ENCODE measurements at regions not wholly inside any gene's neighbourhood (a gene's known extent, or its start where the extent isn't known, plus 50 kb on each side); places are given as distances from the start of the nearest gene placed in this dataset.
A peak's percentile ranks its signal among the peaks of the same experiment; 100 is the strongest.
"Not testable (repeated sequence)": the region's sequence is repeated elsewhere in the genome, so short reads cannot be mapped to it uniquely, and the experiment has no call there.

DNA sequence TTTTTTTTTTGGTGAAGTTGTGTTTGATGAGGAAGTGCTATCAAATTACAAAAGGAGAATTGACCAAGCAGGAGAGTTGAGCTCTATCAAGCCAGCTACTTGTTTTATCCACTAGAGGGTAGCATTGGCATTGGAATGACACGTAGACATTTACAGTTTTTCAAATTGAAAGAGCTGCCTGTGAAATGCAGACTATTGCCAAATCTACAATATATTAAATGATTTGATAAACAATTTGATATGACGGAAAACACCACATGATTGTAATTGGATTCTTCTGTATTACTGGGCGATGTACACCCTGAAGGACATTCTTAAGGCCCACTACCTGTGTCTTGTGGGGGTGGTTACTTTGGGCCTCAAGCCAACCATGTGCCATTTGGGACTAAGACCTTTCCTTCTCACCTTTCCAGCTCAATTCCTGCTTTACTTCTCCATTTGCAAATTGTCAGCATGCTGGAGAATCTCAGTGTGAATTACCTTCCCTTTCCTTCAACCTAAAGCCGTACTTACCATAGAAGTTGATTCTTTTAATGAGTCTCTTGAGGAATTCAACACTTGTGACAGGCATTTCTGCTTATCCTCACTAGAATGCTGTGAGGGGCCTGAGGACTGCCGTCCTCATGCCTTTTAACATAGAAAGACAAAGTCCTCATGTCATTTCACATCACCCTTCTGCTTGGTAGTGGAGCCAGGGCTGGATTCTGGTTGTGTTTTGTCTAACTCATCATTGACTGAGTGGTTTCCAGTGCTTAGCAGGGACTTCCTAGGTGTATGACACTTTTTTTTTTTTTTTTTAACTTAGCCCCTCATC, 134.8 kb upstream of the THUMPD2 start:
- no peaks in the 10 kb centered on the region for H3K9me3 ChIP-seq
- DNase-seq (ENCODE audit: low spot score in 2 of 2): peak; percentile 33 to 82
- H3K36me3 ChIP-seq (replicated peaks): no peaks in the 10 kb centered on the region
- in situ Hi-C loops (cut with MboI; ENCODE audit: low sequenced_read_pairs): loop anchor here (25.0 kb wide), 2 partner anchors 648 to 1873 kb away; no protein-coding TSS in a partner anchor
- H3K27me3 ChIP-seq (ENCODE audit: low read depth): no peaks in the 10 kb centered on the region
- peaks cover 12% of the 10 kb centered on the region for H3K4me1 ChIP-seq
- no peak overlapping the region for H3K4me3 ChIP-seq

DNA sequence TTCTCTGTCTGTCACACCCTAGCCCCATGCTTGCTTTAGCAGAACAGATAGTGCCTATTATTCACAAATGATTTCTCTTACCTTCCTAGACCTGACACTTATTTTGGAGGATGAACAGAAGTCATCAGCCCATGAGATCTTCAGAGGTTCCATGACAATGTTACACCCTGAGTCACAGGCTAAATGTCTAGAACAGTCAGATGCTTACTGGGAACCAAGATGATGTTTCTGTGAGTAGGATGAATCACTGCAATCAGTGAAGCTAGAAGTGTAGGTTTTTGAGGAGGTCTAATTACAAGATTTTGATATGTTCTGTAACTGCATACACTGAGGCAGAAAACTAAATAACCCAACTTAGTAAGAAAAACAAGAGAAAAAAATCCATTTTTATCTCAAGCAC, 123.0 kb upstream of the THUMPD2 start:
- Histone ChIP-seq H3K4me1 (no peaks in the 10 kb centered on the region), H3K27me3 (ENCODE audit: low read depth) (no peaks in the 10 kb centered on the region), H3K4me3 (no peak overlapping the region), H3K9me3 (no peaks in the 10 kb centered on the region), H3K36me3 (replicated peaks) (no peaks in the 10 kb centered on the region)
- in situ Hi-C loops (cut with MboI; ENCODE audit: low sequenced_read_pairs): loop anchor here (25.0 kb wide), 2 partner anchors 660 to 1885 kb away; no protein-coding TSS in a partner anchor
- no peak for DNase-seq (ENCODE audit: low spot score in 2 of 2)

DNA sequence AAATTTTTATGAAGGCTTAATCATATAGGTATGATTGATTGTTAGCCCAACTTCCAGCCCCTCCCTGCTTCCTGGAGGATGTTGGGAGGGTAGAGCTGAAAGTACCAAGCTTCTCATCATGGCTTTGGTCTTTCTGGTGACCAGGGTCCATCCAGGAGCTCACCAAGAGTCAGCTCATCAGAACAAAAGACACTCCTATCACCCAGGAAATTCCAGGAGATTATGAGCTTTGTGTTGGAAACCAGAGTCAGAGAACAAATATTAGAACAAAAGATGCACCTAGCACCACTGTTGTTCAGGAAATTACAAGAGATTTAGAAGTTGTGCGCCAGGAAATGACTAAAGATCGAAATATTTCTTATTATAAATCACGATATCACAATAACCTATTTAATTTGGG, 119.9 kb upstream of the THUMPD2 start:
- Histone ChIP-seq H3K27me3 (ENCODE audit: low read depth) (no peaks in the 10 kb centered on the region), H3K4me3 (no peak overlapping the region), H3K36me3 (replicated peaks) (no peaks in the 10 kb centered on the region), H3K4me1 (no peaks in the 10 kb centered on the region), H3K9me3 (no peaks in the 10 kb centered on the region)
- no peak for DNase-seq (ENCODE audit: low spot score in 2 of 2)
- in situ Hi-C loops (cut with MboI; ENCODE audit: low sequenced_read_pairs): no loop called here

DNA sequence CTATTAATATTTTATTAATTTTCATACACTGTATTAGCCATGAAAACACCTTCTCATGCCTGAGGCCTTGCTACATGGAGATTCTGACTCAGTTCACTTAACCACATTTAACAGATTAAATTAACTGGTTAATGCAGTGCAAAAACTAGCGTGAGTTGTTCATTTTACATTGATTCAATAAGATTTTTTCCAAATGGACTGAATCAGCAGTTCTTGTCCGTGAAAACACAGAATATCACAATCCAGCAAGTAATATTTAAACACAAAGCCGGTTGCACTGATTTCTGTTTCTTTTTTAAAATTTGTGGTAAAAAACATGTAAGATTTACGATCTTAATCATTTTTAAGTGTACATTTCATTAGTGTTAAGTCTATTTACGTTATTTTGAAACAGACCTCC, 118.2 kb upstream of the THUMPD2 start:
- Histone ChIP-seq H3K9me3 (no peaks in the 10 kb centered on the region), H3K4me1 (no peaks in the 10 kb centered on the region), H3K27me3 (ENCODE audit: low read depth) (no peaks in the 10 kb centered on the region), H3K4me3 (no peak overlapping the region), H3K36me3 (replicated peaks) (no peaks in the 10 kb centered on the region)
- no peak for DNase-seq (ENCODE audit: low spot score in 2 of 2)
- in situ Hi-C loops (cut with MboI; ENCODE audit: low sequenced_read_pairs): no loop called here

DNA sequence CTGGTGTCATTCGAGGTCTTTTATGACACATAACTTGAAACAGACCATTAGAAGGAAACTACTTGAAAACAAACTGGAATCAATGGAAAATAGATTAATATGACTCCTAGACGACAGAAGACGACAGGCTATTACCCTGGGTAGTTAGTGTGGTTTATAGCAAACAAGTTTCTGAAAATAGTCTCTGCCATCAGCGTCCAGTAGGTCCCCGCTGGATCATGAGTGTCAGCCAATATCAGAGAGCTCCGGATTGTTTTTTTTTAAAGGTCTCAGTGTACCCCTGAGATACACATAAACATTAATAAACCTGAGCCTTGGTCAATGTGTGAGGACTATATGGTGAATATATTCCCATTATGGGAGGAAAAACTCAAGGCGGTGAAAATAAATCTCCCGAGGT, 115.0 kb upstream of the THUMPD2 start:
- in situ Hi-C loops (cut with MboI; ENCODE audit: low sequenced_read_pairs): no loop called here
- DNase-seq (ENCODE audit: low spot score in 2 of 2): no peak
- Histone ChIP-seq H3K4me1 (no peaks in the 10 kb centered on the region), H3K27me3 (ENCODE audit: low read depth) (no peaks in the 10 kb centered on the region), H3K9me3 (no peaks in the 10 kb centered on the region), H3K4me3 (no peak overlapping the region), H3K36me3 (replicated peaks) (no peaks in the 10 kb centered on the region)

DNA sequence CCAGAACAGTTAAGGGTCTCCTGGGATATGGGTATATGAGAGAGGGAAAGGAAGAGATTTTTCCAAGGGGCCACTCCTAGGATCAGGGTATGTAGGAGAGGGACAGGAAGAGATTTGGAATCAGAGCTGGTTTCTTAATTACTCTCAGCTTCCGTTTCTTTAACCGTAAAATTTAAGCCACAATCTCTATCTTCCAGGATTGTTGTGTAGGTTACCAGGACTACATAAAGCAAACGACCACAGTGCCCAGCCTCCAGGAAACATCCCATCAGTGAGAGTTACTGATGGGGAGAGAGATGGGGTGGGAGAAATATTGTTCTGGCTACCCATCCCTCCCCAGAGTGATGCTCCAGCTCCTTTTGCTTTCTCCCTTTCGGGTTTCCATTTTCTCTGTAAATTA, 114.6 kb upstream of the THUMPD2 start:
- H3K4me1 ChIP-seq: no peaks in the 10 kb centered on the region
- in situ Hi-C loops (cut with MboI; ENCODE audit: low sequenced_read_pairs): no loop called here
- no peak overlapping the region for H3K4me3 ChIP-seq
- H3K36me3 ChIP-seq (replicated peaks): no peaks in the 10 kb centered on the region
- H3K27me3 ChIP-seq (ENCODE audit: low read depth): no peaks in the 10 kb centered on the region
- H3K9me3 ChIP-seq: no peaks in the 10 kb centered on the region
- no peak for DNase-seq (ENCODE audit: low spot score in 2 of 2)

DNA sequence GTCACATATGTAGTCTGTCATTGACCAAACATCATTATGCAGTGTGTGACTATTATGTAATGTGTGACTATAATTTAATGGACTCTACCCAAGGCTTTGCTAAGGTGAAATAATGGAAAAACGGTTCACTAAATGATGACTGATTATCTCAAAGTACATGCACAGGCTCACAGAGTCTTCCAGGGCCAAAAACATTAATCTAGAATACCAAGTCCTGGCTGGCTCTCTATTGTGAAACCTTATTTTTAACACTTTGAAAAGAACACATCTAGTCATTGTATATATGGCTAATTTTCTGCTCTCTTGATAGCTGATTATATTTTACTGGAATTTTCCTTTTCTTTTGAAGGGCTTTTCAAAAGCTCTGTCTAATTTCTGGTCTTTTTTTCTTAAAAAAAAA, 102.9 kb upstream of the THUMPD2 start:
- H3K9me3 ChIP-seq: no peaks in the 10 kb centered on the region; the same call in 1 of the 2 replicates
- no peaks in the 10 kb centered on the region for H3K4me1 ChIP-seq
- in situ Hi-C loops (cut with MboI; ENCODE audit: low sequenced_read_pairs): no loop called here
- no peaks in the 10 kb centered on the region for H3K36me3 ChIP-seq (replicated peaks)
- H3K4me3 ChIP-seq: no peak overlapping the region
- no peaks in the 10 kb centered on the region for H3K27me3 ChIP-seq (ENCODE audit: low read depth)
- no peak for DNase-seq (ENCODE audit: low spot score in 2 of 2)

DNA sequence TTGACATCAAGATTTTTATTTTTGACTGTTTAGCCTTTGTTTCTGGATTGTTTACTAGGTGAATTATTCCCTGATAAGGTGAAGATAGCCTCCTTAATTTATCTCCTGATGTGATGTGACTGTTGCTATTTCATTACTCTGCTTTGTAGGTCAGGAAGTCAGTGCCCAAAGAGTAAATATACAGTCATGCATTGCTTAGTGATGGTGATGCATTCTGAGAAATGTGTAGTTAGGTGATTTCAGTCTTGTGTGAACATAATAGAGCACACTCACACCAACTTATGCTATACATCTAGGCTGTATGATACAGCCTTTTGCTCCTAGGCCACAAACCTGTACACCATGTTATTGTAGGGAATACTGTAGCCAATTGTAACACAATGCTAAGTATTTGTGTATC, 102.4 kb upstream of the THUMPD2 start:
- Histone ChIP-seq H3K9me3 (no peaks in the 10 kb centered on the region; the same call in 1 of the 2 replicates), H3K4me3 (no peak overlapping the region), H3K4me1 (no peaks in the 10 kb centered on the region), H3K27me3 (ENCODE audit: low read depth) (no peaks in the 10 kb centered on the region), H3K36me3 (replicated peaks) (no peaks in the 10 kb centered on the region)
- DNase-seq (ENCODE audit: low spot score in 2 of 2): no peak
- in situ Hi-C loops (cut with MboI; ENCODE audit: low sequenced_read_pairs): no loop called here

DNA sequence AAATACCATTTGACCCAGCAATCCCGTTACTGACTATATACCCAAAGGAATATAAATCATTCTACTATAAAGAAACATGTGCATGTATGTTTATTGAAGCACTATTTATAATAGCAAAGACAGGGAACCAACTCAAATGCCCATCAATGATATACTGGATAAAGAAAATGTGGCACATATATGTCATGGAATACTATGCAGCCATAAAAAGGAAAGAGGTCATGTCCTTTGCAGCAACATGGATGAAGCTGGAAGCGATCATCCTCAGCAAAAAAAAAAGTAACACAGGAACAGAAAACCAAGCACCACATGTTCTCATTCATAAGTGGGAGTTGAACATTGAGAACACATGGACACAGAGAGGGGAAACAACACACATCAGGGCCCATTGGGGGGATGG, 99.9 kb upstream of the THUMPD2 start:
- in situ Hi-C loops (cut with MboI; ENCODE audit: low sequenced_read_pairs); H3K4me1 ChIP-seq; DNase-seq (ENCODE audit: low spot score in 2 of 2); H3K27me3 ChIP-seq (ENCODE audit: low read depth); H3K9me3 ChIP-seq; H3K36me3 ChIP-seq (replicated peaks); H3K4me3 ChIP-seq: not testable (repeated sequence)

DNA sequence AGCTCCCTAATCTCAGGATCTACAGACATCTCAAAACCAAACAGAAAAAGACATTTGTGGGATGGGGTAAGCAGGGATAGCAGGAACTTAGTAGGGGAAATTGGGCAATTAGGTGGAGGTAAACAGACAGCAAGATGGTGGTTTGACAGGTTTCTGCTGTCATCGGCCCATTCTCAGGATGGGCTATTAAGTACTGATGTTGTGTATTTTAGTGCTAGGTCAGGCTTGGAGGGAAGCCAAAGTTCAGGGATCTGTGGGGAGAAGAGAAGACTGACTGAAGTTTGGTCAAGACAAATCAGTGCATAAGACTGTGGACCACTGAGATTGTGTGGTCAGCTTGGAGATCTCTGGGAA, 96.8 kb upstream of the THUMPD2 start:
- Histone ChIP-seq H3K9me3 (no peaks in the 10 kb centered on the region; the same call in 1 of the 2 replicates), H3K36me3 (replicated peaks) (no peaks in the 10 kb centered on the region), H3K27me3 (ENCODE audit: low read depth) (no peaks in the 10 kb centered on the region), H3K4me1 (no peaks in the 10 kb centered on the region), H3K4me3 (no peak overlapping the region)
- in situ Hi-C loops (cut with MboI; ENCODE audit: low sequenced_read_pairs): no loop called here
- DNase-seq (ENCODE audit: low spot score in 2 of 2): no peak

DNA sequence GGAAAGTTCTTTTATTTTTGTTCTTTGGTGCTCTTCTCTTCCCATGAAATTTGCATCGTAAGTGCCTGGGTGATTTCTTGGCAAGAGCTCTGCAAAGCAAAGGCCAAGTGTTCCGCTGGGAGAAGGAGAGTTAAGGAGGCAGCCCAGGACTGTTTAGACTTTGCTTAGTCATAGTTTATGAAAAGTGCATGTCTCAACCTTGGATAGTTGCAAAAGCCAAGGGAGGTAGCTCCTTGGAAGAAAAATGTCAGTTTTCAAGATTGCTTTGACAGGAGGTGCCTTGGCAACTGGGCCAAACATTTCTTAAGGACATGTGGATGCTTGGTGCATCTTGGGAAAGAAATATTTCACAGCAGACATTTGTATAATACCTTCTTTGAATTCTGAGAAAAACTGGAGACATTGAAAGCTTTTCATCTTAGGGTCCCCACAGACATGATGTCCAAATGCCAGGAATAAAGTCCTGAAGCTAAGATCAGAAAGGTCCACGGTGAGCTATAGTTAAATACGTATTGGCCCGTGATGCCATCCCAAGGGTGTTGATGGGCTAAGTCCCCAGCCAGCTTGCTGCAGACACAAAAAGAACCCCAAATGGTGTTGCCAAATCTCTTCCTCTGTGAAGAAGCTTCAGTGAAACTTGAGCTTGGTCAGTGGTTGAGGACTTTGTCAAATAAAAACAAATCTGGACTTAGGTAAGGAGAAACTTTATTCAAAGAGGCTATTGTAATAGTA, 96.3 kb upstream of the THUMPD2 start:
- in situ Hi-C loops (cut with MboI; ENCODE audit: low sequenced_read_pairs): no loop called here
- Histone ChIP-seq H3K4me3 (no peak overlapping the region), H3K27me3 (ENCODE audit: low read depth) (no peaks in the 10 kb centered on the region), H3K4me1 (no peaks in the 10 kb centered on the region), H3K36me3 (replicated peaks) (no peaks in the 10 kb centered on the region), H3K9me3 (no peaks in the 10 kb centered on the region; the same call in 1 of the 2 replicates)
- no peak for DNase-seq (ENCODE audit: low spot score in 2 of 2)

DNA sequence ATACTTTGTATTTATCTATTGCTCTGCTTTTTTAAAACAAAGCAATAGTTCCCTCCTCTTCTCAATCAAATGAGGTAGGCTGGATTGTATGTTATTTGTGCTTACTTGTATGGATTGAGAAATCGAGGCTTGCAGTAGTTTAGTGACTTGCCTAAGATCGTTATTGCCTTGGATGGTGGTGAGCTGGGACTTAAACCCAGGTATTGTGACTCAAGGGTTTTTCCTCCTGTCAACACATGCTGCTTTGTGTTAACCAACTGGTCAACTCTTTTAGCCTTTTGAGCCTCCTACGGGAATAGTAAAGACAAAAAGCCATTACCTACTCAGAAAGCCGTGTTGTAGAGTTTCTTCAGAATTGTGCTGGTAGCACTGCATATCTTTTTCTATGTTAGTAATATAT, 95.2 kb upstream of the THUMPD2 start:
- H3K4me1 ChIP-seq: no peaks in the 10 kb centered on the region
- H3K27me3 ChIP-seq (ENCODE audit: low read depth): no peaks in the 10 kb centered on the region
- no peaks in the 10 kb centered on the region for H3K36me3 ChIP-seq (replicated peaks)
- no peaks in the 10 kb centered on the region; the same call in 1 of the 2 replicates for H3K9me3 ChIP-seq
- no peak for DNase-seq (ENCODE audit: low spot score in 2 of 2)
- H3K4me3 ChIP-seq: no peak overlapping the region
- in situ Hi-C loops (cut with MboI; ENCODE audit: low sequenced_read_pairs): no loop called here

DNA sequence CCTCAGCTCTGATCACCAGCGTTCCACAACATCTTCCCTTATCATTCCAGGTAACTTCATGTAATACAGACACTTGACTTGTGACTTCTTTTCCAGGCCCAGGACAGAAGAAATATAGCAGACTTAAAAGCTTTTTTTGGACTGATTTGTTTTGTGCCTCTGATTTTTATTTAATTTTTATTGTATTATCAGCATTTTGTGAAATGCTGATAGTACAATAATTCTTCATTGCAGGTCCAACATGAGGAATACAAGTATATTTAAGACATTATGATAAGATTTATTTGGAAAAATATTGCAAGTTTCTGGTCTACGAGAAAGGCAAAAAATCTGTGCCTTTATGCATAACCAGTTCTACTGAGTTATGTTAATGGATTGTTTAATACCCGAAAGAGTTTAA, 94.5 kb upstream of the THUMPD2 start:
- no peaks in the 10 kb centered on the region for H3K4me1 ChIP-seq
- H3K4me3 ChIP-seq: no peak overlapping the region
- H3K9me3 ChIP-seq: no peaks in the 10 kb centered on the region
- no peak for DNase-seq (ENCODE audit: low spot score in 2 of 2)
- H3K36me3 ChIP-seq (replicated peaks): no peaks in the 10 kb centered on the region
- in situ Hi-C loops (cut with MboI; ENCODE audit: low sequenced_read_pairs): no loop called here
- H3K27me3 ChIP-seq (ENCODE audit: low read depth): no peaks in the 10 kb centered on the region

DNA sequence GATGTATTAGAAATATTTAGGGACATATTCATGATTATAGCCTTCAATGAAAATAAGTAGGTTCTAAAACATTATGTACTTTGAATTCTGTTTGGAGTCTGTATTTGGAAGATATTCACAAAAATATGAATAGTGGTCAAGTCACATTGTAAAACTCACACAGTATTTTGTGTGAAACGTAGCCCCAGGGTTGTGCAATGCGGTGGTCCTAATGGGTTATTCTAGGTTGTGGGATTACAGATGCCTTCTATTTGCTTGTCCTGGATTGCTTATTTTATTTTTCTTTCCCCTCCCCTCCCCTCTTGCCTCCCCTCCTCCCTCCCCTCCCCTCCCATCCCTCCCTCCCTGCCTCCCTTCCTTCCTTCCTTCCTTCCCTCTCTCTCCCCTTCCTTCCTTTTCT, 93.7 kb upstream of the THUMPD2 start:
- in situ Hi-C loops (cut with MboI; ENCODE audit: low sequenced_read_pairs): no loop called here
- no peaks in the 10 kb centered on the region for H3K27me3 ChIP-seq (ENCODE audit: low read depth)
- H3K9me3 ChIP-seq: no peaks in the 10 kb centered on the region
- no peak overlapping the region for H3K4me3 ChIP-seq
- no peak for DNase-seq (ENCODE audit: low spot score in 2 of 2)
- H3K4me1 ChIP-seq: no peaks in the 10 kb centered on the region
- no peaks in the 10 kb centered on the region for H3K36me3 ChIP-seq (replicated peaks)

Data from HAP-1 (cell line).